ENCODE measurements at regions not wholly inside any gene's neighbourhood (a gene's known extent, or its start where the extent isn't known, plus 50 kb on each side); places are given as distances from the start of the nearest gene placed in this dataset.

- no peak for TF ChIP-seq CTCF (IDR thresholded peaks at IDR 0.05)
- no peak for TF ChIP-seq POLR2A (IDR thresholded peaks at IDR 0.05)
Observed at GRCh38 chr1:56028244-56028643, 551.1 kb downstream of the PLPP3 start.

All from lower leg skin (tissue), 3 donors.